ENCODE measurements at regions not wholly inside any gene's neighbourhood (a gene's known extent, or its start where the extent isn't known, plus 50 kb on each side); places are given as distances from the start of the nearest gene placed in this dataset.

- 0% methylated on average over 2 of the region's 2 CpGs for WGBS (ENCODE audit: insufficient coverage, low coverage, missing lambda C conversion rate)
- H3K79me2 ChIP-seq (ENCODE audit: control insufficient read depth, insufficient read depth, low read length): no peaks in the 10 kb centered on the region
- no peaks in the 10 kb centered on the region for H3K9me3 ChIP-seq (replicated peaks; ENCODE audit: control insufficient read depth, insufficient read depth, low read depth, low read length)
- H3K9ac ChIP-seq (ENCODE audit: insufficient read depth in 1 of 2, low read depth in 2 of 2, low read length in 2 of 2): no peak overlapping the region
- CTCF ChIA-PET (ENCODE audit: low intra/inter-chr PET ratio): no interaction called here
- in situ Hi-C loops (cut with MboI) (no loop called here), intact Hi-C loops (cut with micrococcal nuclease) (no loop called here)
- H4K20me1 ChIP-seq (replicated peaks; ENCODE audit: control insufficient read depth, insufficient read depth, low read length): no peaks in the 10 kb centered on the region
- H2AFZ ChIP-seq (ENCODE audit: low read depth, low read length): no peak overlapping the region
- H3K4me2 ChIP-seq (ENCODE audit: insufficient read depth, low read length): no peak overlapping the region
- H3K27me3 ChIP-seq (ENCODE audit: control insufficient read depth in 2 of 2, insufficient read depth in 2 of 2, low read length in 2 of 2): no peaks in the 10 kb centered on the region
- DNase-seq (ENCODE audit: extremely low read depth in 1 of 4, low spot score in 3 of 4) (no peak), ATAC-seq (no peak), FAIRE-seq (no peak)
- no TSS peak for BruUV-seq (replicated peaks)
- no peak overlapping the region for H3K4me3 ChIP-seq
- H3K9me1 ChIP-seq (ENCODE audit: control insufficient read depth, insufficient read depth, low read length): no peaks in the 10 kb centered on the region
- POLR2A ChIA-PET: no interaction called here
- no peaks in the 10 kb centered on the region for H3K36me3 ChIP-seq (ENCODE audit: control insufficient read depth, insufficient read depth, low read length)
- no peak overlapping the region for H3K27ac ChIP-seq (ENCODE audit: extremely low read depth, low read depth, low read length)
- H3K4me1 ChIP-seq (replicated peaks in 1 of 2; ENCODE audit: control insufficient read depth in 2 of 2, insufficient read depth in 2 of 2, low read length in 2 of 2): no peaks in the 10 kb centered on the region
- TF ChIP-seq ZFP30 (CRISPR knock-in tag; IDR thresholded peaks at IDR 0.05; ENCODE audit: borderline replicate concordance) (no peak), ZMIZ1 (IDR thresholded peaks at IDR 0.05; ENCODE audit: low read depth in 2 of 2, low read length in 2 of 2) (no peak), NR1H2 (CRISPR knock-in tag; IDR thresholded peaks at IDR 0.05) (no peak), NUFIP1 (IDR thresholded peaks at IDR 0.05; ENCODE audit: partially characterized antibody) (no peak), RCOR1 (IDR thresholded peaks at IDR 0.05; ENCODE audit: borderline replicate concordance in 1 of 2, low read depth in 2 of 2, low read length in 2 of 2) (no peak), CREB5 (CRISPR knock-in tag; IDR thresholded peaks at IDR 0.05) (no peak), PHTF2 (CRISPR knock-in tag; IDR thresholded peaks at IDR 0.05) (no peak), XRCC3 (IDR thresholded peaks at IDR 0.05) (no peak), KLF1 (tag; IDR thresholded peaks at IDR 0.05) (no peak), ZNF561 (CRISPR knock-in tag; conservative IDR thresholded peaks at IDR 0.05) (no peak), ZNF512 (tag; IDR thresholded peaks at IDR 0.05) (no peak), ELF4 (CRISPR knock-in tag; IDR thresholded peaks at IDR 0.05) (no peak), ZBTB17 (CRISPR knock-in tag; IDR thresholded peaks at IDR 0.05) (no peak), ZNF282 (CRISPR knock-in tag; IDR thresholded peaks at IDR 0.05) (no peak), NR4A1 (CRISPR knock-in tag; IDR thresholded peaks at IDR 0.05) (no peak), NR4A1 (tag; IDR thresholded peaks at IDR 0.05) (no peak), BRF2 (IDR thresholded peaks at IDR 0.05; ENCODE audit: borderline replicate concordance, insufficient read depth, insufficient read length) (no peak), RBM25 (IDR thresholded peaks at IDR 0.05; ENCODE audit: low read depth, low read length, severe bottlenecking) (no peak)
Observed at GRCh38 chrX:23478056-23478455, 143.4 kb downstream of the PTCHD1 start.

Data from K562 (cell line).